ENCODE measurements at regions not wholly inside any gene's neighbourhood (a gene's known extent, or its start where the extent isn't known, plus 50 kb on each side); places are given as distances from the start of the nearest gene placed in this dataset.
"Not testable (repeated sequence)": the region's sequence is repeated elsewhere in the genome, so short reads cannot be mapped to it uniquely, and the experiment has no call there.

DNA sequence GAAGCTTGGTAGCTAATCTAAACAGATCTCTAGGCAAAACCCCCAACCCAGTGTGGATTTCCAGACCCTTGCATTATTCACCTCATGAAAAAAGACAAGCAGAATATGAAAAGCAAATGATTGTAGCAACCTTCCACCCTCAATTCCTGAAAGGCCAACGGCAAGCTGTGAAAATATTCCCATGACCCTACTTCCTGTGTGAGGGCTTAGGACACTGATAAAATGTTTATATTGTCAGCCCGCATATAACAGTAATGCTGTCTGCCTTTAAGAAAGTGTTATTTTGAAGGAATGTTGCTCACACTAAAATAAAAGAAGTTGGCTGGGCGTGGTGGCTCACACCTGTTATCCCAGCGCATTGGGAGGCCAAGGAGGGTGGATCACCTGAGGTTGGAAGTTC, 233.5 kb upstream of the NRIP1 start:
- Histone ChIP-seq H3K27ac (ENCODE audit: low read length) (no peak overlapping the region), H3K79me2 (ENCODE audit: low read length) (no peaks in the 10 kb centered on the region), H3K4me1 (ENCODE audit: insufficient read depth, low read length) (peaks cover 13% of the 10 kb centered on the region; the same call in 1 of the 2 replicates), H3K9me3 (ENCODE audit: low read length) (no peaks in the 10 kb centered on the region), H3K4me3 (ENCODE audit: low read length) (no peak overlapping the region), H2AFZ (ENCODE audit: low read length) (no peak overlapping the region), H3K9me2 (replicated peaks; ENCODE audit: low read length) (no peaks in the 10 kb centered on the region), H3F3A (ENCODE audit: low read length, unreplicated experiment) (no peaks in the 10 kb centered on the region), H4K20me1 (ENCODE audit: low read length) (no peaks in the 10 kb centered on the region), H3K4me2 (ENCODE audit: low read length) (no peak overlapping the region), H3K9ac (ENCODE audit: low read length) (no peak overlapping the region), H3K27me3 (ENCODE audit: low read length) (no peaks in the 10 kb centered on the region), H3K36me3 (ENCODE audit: low read depth, low read length) (no peaks in the 10 kb centered on the region)
- ChIA-PET CTCF (no interaction called here), POLR2A (ENCODE audit: unreplicated experiment) (no interaction called here)
- intact Hi-C loops (cut with micrococcal nuclease): no loop called here
- ATAC-seq: no peak
- TF ChIP-seq, protein P1, sequence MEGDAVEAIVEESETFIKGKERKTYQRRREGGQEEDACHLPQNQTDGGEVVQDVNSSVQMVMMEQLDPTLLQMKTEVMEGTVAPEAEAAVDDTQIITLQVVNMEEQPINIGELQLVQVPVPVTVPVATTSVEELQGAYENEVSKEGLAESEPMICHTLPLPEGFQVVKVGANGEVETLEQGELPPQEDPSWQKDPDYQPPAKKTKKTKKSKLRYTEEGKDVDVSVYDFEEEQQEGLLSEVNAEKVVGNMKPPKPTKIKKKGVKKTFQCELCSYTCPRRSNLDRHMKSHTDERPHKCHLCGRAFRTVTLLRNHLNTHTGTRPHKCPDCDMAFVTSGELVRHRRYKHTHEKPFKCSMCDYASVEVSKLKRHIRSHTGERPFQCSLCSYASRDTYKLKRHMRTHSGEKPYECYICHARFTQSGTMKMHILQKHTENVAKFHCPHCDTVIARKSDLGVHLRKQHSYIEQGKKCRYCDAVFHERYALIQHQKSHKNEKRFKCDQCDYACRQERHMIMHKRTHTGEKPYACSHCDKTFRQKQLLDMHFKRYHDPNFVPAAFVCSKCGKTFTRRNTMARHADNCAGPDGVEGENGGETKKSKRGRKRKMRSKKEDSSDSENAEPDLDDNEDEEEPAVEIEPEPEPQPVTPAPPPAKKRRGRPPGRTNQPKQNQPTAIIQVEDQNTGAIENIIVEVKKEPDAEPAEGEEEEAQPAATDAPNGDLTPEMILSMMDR (conservative IDR thresholded peaks at IDR 0.05; ENCODE audit: low read depth, low read length): no peak
- TF ChIP-seq EZH2 (IDR thresholded peaks at IDR 0.05; ENCODE audit: low read length, unreplicated experiment): no peak
- no peak for TF ChIP-seq EZH2phosphoT487 (IDR thresholded peaks at IDR 0.05; ENCODE audit: borderline replicate concordance, low read length)
- BruUV-seq (replicated peaks): no TSS peak
- DNase-seq: no peak

DNA sequence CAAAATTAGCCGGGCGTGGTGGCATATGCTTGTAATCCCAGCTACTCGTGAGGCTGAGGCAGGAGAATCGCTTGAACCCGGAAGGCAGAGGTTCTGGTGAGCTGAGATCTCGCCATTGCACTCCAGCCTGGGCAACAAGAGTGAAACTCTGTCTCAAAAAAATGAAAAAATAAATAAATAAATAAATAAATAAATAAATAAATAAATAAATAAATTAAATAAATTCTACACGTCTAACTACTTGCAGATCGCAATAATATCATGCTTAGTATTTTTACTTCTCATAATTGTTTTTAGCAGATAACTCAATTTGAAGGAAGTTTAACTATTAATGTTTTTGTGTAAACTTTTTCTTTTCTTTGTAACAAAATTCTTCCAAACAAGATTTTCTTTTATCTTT, 234.0 kb upstream of the NRIP1 start:
- H3F3A ChIP-seq (ENCODE audit: low read length, unreplicated experiment); H3K27me3 ChIP-seq (ENCODE audit: low read length); ATAC-seq; intact Hi-C loops (cut with micrococcal nuclease); H3K4me1 ChIP-seq (ENCODE audit: insufficient read depth, low read length); H3K4me3 ChIP-seq (ENCODE audit: low read length); DNase-seq; H3K9ac ChIP-seq (ENCODE audit: low read length); H3K27ac ChIP-seq (ENCODE audit: low read length); H3K9me3 ChIP-seq (ENCODE audit: low read length); H3K9me2 ChIP-seq (replicated peaks; ENCODE audit: low read length); POLR2A ChIA-PET (ENCODE audit: unreplicated experiment); H2AFZ ChIP-seq (ENCODE audit: low read length); H3K79me2 ChIP-seq (ENCODE audit: low read length); H4K20me1 ChIP-seq (ENCODE audit: low read length); BruUV-seq (replicated peaks); CTCF ChIA-PET; H3K4me2 ChIP-seq (ENCODE audit: low read length); H3K36me3 ChIP-seq (ENCODE audit: low read depth, low read length): not testable (repeated sequence)

DNA sequence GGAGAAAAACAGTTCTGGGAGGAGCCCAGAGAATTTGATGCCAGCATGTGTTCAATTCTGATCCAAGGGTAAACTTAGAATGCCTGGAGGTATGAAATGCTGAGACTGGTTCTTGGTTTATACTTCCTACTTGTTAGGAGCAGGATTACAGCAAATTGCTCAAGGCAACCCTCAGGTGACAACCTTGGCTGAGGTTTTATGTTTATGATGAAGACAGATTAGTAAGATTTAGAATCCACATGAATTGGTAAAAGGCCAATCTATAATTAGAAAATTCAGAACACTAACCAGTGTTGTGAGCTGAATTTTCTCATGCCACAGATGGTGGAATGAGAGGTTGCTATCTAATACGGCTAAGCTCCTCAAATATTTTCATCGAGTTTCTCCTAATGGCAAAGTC, 235.3 kb upstream of the NRIP1 start:
- Histone ChIP-seq H4K20me1 (ENCODE audit: low read length) (no peaks in the 10 kb centered on the region), H3K9me3 (ENCODE audit: low read length) (no peaks in the 10 kb centered on the region), H3K27ac (ENCODE audit: low read length) (no peak overlapping the region), H2AFZ (ENCODE audit: low read length) (no peak overlapping the region), H3K27me3 (ENCODE audit: low read length) (no peaks in the 10 kb centered on the region), H3K4me3 (ENCODE audit: low read length) (no peak overlapping the region), H3K36me3 (ENCODE audit: low read depth, low read length) (no peaks in the 10 kb centered on the region), H3K9ac (ENCODE audit: low read length) (no peak overlapping the region), H3K9me2 (replicated peaks; ENCODE audit: low read length) (no peaks in the 10 kb centered on the region), H3K4me1 (ENCODE audit: insufficient read depth, low read length) (no peaks in the 10 kb centered on the region), H3F3A (ENCODE audit: low read length, unreplicated experiment) (no peaks in the 10 kb centered on the region), H3K79me2 (ENCODE audit: low read length) (no peaks in the 10 kb centered on the region), H3K4me2 (ENCODE audit: low read length) (no peak overlapping the region)
- ATAC-seq: no peak
- intact Hi-C loops (cut with micrococcal nuclease): no loop called here
- no TSS peak for BruUV-seq (replicated peaks)
- CTCF ChIA-PET: no interaction called here
- POLR2A ChIA-PET (ENCODE audit: unreplicated experiment): no interaction called here
- TF ChIP-seq, protein P1 (conservative IDR thresholded peaks at IDR 0.05; ENCODE audit: low read depth, low read length): no peak
- TF ChIP-seq EZH2phosphoT487 (IDR thresholded peaks at IDR 0.05; ENCODE audit: borderline replicate concordance, low read length): no peak
- no peak for TF ChIP-seq EZH2 (IDR thresholded peaks at IDR 0.05; ENCODE audit: low read length, unreplicated experiment)
- no peak for DNase-seq

Measured in PC-3 (cell line).